GM21529 (cell line): ENCODE measurements at regions not wholly inside any gene's neighbourhood (a gene's known extent, or its start where the extent isn't known, plus 50 kb on each side); places are given as distances from the start of the nearest gene placed in this dataset.

Experiments used
- ATAC-seq: cut with Tn5 transposase; IDR thresholded peaks from one replicate; pipeline ENCODE4 v1.9.1; 2021; ENCODE audit not compliant: unreplicated experiment

- ATAC-seq = no peak
Observed at GRCh38 chr4:18077808-18078207, 56.3 kb upstream of the LCORL start.

- ATAC-seq = peak; percentile 73
Observed at GRCh38 chr4:18075823-18076433, 54.4 kb upstream of the LCORL start.

- ATAC-seq = no peak
Observed at GRCh38 chr4:18071894-18072293, 50.3 kb upstream of the LCORL start.
